Upper lobe of left lung (tissue), 4 donors: ENCODE measurements at regions not wholly inside any gene's neighbourhood (a gene's known extent, or its start where the extent isn't known, plus 50 kb on each side); places are given as distances from the start of the nearest gene placed in this dataset.

ENCODE experiments used
- POLR2A ChIP-seq, 4 donors: fragments of 450-650 bp; IDR thresholded peaks; one replicate each; pipeline ENCODE4 v1.5.1; 2016 to 2017; ENCODE audit warnings: antibody characterized with exemption in 4 of 4, mild to moderate bottlenecking in 2 of 4
- POLR2AphosphoS5 ChIP-seq, 2 donors: sonication (generic); formaldehyde crosslinking; IDR thresholded peaks; one replicate each; pipeline ENCODE4 v1.5.1; 2017; ENCODE audit warnings: antibody characterized with exemption in 2 of 2
- TF ChIP-seq, protein P1 (sequence below), 6 experiments: fragments of 450-650 bp in 4 of 6; fragments of 200-600 bp in 2 of 6; sonication (generic) in 2 of 6; IDR thresholded peaks; one replicate each; pipeline ENCODE4 v1.5.1; 2016 to 2019; ENCODE audit warnings: antibody characterized with exemption in 6 of 6

DNA sequence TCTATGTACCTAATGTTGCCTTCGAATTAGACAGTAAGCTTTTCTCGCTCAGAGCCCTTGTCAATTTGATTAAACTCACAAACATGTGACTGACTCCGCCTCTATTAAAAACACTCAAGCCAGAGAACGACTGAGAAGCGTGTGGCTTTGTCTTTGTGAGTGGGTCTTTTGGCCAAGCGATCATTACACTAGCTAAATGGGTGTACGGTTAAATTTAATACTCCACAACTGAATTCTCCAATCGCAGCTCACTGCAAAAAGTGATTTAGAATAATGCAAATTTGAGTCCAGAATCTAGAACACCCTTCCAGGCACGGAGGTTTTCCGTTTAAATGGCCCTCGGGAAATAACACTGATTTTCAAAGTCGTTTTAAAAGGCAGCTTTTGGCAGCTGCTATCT, 253.7 kb downstream of the EFCAB11 start:
- TF ChIP-seq POLR2A (IDR thresholded peaks at IDR 0.05), result no peak
- TF ChIP-seq, protein P1, sequence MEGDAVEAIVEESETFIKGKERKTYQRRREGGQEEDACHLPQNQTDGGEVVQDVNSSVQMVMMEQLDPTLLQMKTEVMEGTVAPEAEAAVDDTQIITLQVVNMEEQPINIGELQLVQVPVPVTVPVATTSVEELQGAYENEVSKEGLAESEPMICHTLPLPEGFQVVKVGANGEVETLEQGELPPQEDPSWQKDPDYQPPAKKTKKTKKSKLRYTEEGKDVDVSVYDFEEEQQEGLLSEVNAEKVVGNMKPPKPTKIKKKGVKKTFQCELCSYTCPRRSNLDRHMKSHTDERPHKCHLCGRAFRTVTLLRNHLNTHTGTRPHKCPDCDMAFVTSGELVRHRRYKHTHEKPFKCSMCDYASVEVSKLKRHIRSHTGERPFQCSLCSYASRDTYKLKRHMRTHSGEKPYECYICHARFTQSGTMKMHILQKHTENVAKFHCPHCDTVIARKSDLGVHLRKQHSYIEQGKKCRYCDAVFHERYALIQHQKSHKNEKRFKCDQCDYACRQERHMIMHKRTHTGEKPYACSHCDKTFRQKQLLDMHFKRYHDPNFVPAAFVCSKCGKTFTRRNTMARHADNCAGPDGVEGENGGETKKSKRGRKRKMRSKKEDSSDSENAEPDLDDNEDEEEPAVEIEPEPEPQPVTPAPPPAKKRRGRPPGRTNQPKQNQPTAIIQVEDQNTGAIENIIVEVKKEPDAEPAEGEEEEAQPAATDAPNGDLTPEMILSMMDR (IDR thresholded peaks at IDR 0.05), result no peak
- no peak for TF ChIP-seq POLR2AphosphoS5 (IDR thresholded peaks at IDR 0.05)
